NCI-H446 treated with DMSO at 0.1 percent for 48 hours (cell line): ENCODE measurements at regions not wholly inside any gene's neighbourhood (a gene's known extent, or its start where the extent isn't known, plus 50 kb on each side); places are given as distances from the start of the nearest gene placed in this dataset.

Source experiments
- DNase-seq: peaks from one replicate; lab custom pipeline; 2025; lab: John Stamatoyannopoulos, UW

GRCh38 chr16:51430716-51431369 is 279.8 kb upstream of the SALL1 start:
- DNase-seq, result no peak

- no peak for DNase-seq
Observed at GRCh38 chr16:51429041-51429440, 278.0 kb upstream of the SALL1 start.

GRCh38 chr16:51427085-51427484 is 276.0 kb upstream of the SALL1 start:
- no peak for DNase-seq

GRCh38 chr16:51426276-51426675 is 275.2 kb upstream of the SALL1 start:
- no peak for DNase-seq

DNA sequence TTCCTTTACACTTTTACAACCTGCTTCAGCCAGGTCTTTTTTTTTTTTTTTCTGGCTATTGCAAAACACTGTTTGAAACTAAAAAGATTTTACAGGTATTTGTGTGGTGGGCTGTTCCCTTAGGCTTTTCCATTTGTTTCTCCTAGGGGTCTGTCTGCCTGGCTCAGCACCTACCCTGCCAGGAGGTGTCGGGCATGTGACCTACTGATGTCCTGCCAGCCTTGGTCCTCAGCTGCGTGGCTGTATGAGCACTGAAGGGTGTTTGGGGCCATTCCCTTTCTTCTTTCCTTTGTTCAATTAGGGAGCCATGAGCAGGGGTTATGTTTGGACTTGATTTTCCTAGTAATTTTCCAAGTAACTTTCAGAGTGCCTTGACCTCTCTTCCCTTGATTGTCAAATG is 269.2 kb upstream of the SALL1 start:
- no peak for DNase-seq

GRCh38 chr16:51419768-51420167 is 268.7 kb upstream of the SALL1 start:
- DNase-seq, result no peak

GRCh38 chr16:51418258-51418657 is 267.2 kb upstream of the SALL1 start:
- no peak for DNase-seq

GRCh38 chr16:51416926-51417325 is 265.9 kb upstream of the SALL1 start:
- no peak for DNase-seq

DNA sequence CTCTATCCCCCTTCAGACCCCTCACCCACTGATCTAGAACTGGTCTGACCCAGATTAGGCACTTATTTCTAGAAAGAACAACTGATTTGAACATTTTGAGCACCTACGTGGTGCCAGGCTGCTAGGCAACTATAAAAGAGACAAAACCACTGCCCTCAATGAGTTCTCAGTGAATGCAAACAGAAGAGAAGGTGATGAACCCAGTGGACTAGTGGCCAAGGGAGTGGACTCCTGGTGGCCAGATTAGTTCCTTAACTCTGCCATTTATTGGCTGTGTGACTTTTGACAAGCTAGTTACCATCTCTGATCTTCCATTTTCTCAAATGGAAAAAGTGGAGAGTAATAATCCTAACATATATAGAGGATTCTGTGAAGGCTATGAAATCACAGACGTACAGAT is 259.1 kb upstream of the SALL1 start:
- DNase-seq, result no peak

DNA sequence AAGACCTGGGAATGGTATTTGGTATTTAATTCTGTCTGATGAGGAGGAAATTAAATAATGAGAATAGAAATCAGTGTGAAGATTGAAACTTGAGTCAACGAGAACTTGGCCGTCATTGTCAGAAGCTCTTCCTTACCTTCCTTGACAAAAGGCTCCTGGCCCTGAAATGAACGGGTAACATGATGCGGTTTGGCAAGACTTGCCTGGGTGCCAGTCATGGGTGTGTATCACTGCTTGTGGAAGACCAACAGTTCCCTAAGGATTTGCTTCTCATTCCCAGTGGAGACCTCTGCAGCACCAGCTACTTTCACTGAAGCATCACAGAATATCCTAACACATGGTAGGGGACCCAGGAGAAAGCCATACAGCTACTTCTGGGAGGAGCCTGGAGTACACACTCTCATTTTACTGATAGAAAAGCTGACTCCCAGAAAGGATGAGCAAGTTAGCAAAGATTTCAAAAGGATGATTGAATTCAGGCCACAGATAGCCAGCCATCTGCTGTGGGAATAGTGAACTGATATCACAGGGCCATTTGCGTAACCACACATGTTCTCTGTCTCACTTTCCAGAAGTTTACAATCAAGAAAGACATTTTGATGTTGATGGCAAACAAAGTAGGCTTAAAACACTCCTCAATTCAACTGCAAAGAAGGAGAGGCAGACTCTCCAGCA is 258.1 kb upstream of the SALL1 start:
- no peak for DNase-seq

- no peak for DNase-seq
Observed at GRCh38 chr16:51408357-51408756, 257.3 kb upstream of the SALL1 start.

DNA sequence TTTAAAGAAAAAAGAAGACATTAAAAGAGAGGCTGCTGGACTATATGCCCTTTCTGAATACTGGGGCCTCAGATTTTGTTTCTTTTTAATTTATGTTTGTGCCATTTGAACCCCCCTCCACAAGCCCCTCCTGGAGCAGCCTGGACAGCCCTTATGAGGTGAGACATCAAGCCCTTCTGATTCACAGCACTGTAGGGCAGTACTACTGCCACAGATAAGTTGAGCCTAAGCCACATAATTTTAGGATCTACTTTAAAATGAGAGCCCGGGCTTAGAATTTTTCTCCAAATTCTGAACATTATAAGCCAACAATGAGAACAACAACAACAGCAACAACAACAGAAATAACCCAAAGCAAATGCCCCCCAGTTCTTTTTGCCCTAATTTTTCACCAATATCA is 256.9 kb upstream of the SALL1 start:
- DNase-seq, result no peak

DNA sequence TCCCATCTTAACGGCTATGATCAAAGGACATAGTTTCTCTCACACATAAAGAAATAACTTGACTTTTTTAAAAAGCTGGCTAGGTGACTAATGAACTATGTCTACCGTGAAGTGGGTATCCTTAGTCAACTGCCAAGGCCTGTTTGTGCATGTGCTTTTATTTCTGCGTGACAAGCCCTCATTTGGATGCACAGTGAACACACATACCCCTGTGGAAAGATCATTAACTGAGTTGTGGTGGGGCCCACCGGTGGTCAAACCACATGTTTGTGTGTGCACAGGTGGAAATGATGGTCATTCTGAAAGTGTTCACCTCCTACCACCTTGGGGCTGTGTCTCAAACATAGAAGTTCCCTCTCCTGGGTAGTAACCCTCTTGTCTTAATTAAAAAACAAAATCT is 256.1 kb upstream of the SALL1 start:
- no peak for DNase-seq

- DNase-seq, result no peak
Observed at GRCh38 chr16:51405361-51405760, 254.3 kb upstream of the SALL1 start.

DNA sequence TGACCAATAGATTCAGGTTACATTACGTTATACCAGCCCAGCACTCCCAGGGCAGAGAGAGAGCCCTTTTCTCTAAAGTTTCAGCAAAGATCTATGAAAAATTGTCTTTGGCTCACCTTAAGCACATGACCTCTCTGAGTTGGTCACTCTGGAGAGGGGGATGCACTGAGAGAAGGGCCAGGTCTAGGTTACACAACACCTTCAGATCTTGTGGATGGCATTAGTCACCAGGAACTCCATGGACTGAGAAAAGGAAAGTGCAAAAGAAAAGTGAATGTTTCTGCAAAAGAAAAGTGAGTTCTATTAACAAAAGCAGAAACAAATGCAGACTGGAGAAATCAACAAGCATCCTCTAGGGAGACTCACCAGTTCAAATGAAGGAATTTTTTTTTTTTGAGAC is 253.3 kb upstream of the SALL1 start:
- no peak for DNase-seq

DNA sequence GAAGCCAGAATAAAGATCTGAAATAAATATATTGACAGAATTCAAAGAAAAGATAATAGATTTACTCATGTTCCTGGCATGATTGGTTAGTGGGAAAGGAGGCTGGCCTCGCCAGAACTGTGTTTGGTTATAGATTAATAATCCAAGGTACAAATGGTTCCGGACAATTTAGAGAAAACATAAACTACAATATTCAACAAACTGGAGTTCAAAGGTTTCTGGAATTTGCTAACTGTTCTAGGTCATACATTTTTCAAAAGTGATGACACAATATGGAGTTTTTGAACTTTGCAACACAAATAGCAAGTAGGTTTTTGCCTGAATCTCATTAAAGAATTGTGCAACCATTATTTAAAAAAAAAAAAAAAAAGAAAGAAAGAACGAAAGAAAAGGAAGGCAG is 251.7 kb upstream of the SALL1 start:
- DNase-seq, result no peak

GRCh38 chr16:51402298-51402697 is 251.2 kb upstream of the SALL1 start:
- DNase-seq, result no peak

DNA sequence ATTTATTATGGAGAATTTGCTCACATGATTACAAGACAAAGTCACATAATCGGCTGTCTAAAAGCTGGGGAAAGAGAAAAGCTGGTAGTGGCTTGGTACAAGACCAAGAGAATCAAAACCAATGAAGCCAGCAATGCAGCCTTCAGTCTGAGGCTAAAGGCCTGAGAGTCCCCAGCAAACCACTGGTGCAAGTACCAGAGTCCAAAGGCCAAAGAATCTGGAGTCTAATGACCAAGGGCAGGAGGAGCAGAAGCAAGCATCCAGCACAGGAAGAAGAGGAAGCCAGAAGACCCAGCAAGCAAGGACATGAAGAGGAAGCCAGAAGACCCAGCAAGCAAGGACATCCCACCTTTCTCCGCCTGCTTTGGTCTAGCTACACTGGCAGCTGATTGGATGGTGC is 250.6 kb upstream of the SALL1 start:
- DNase-seq, result no peak

GRCh38 chr16:51399908-51400670 is 249.0 kb upstream of the SALL1 start:
- DNase-seq, result no peak

- no peak for DNase-seq
Observed at GRCh38 chr16:51394421-51394820, 243.4 kb upstream of the SALL1 start.

- DNase-seq, result no peak
Observed at GRCh38 chr16:51393381-51394005, 242.4 kb upstream of the SALL1 start.

DNA sequence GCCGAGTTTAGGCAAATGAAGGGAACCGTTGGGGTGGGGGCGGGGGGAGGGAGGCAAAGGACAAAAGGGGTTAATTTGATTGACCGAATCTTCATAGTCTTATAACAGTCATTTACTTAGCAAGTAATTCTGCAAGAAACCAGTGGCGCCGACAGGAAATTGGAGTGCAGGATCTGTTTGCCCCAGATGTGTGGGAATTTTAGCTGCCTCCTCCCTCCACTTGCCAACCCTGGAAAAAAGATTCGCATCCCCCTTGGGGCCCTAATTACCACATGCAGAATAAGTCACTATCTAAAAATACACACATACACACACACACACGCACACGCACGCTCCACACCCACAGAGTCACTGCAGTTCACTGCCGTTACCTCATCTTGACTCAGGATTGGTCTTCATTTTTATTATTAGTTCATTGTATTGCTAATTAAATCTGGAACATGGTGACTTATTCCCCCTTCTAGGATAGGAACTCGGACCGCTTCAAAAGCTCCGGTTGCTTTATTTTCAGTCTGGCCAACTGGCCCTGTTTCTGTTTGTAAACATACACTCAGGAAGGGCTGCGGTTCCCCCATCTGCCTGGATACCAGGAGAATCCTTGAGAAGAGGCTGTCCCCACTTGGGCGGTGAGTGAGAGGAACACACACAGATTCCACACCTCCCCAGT is 241.6 kb upstream of the SALL1 start:
- DNase-seq, result no peak
